ENCODE measurements at regions not wholly inside any gene's neighbourhood (a gene's known extent, or its start where the extent isn't known, plus 50 kb on each side); places are given as distances from the start of the nearest gene placed in this dataset.

GRCh38 chr3:106691476-106691875 is 685.8 kb upstream of the CCDC54 start:
- DNase-seq (ENCODE audit: low read depth in 2 of 2), result no peak

DNA sequence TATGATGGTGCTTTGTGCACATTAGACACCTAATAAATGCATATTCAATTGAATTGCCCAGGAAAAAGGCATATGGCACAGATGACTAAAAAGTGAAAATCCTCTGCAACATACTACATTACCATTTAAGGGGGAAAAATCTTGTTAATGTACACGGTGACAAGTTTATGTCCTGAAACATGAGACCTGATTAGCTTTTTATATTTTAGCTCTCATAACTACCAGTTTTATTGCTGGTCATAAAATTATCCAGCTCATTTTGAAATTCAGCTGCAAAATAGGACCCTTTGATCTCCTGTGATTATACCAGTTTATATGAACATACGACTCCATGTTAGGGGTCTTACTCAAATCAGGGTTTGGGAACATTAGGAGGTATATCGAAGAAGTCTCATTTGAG is 684.6 kb upstream of the CCDC54 start:
- no peak for DNase-seq (ENCODE audit: low read depth in 2 of 2)

DNA sequence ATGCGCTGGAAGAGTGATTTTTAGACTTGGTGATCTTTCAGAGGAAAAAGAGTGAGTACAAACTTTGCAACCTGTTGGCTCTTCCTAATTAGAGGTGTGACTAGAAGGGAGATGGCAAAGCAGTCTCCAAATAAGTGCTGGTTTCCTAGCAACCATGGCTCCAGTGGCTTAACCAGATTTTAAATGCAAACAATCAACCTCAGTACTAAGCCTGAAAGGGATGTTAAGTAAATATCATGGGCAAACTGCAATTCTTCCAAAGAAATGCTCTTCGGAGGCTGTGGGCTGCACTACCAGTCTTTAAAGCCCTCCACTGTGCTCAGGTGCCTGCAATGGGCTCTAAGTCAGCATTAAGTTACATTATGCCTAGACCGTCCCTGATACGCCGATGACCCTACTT is 678.1 kb upstream of the CCDC54 start:
- no peak for DNase-seq (ENCODE audit: low read depth in 2 of 2)

GRCh38 chr3:106700981-106701380 is 676.3 kb upstream of the CCDC54 start:
- DNase-seq (ENCODE audit: low read depth in 2 of 2), result no peak

GRCh38 chr3:106703524-106703923 is 673.7 kb upstream of the CCDC54 start:
- no peak for DNase-seq (ENCODE audit: low read depth in 2 of 2)

DNA sequence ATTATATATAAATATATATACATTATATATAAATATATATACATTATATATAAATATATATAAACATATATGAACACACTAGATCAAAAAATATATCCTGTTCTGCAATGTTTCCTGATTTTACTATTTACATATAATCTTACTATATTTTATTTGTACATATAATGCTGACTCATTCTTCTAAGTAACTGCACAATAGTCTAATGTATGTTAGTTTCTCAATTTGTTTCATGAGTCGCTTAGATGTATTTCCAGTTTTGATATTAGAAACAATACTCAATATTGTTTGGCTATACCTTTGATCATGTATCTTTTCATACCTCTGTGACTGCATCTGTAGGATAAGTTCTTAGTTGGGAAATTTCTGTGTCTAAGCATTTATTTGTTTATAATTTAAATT is 669.9 kb upstream of the CCDC54 start:
- DNase-seq (ENCODE audit: low read depth in 2 of 2), result no peak

- no peak for DNase-seq (ENCODE audit: low read depth in 2 of 2)
Measured at GRCh38 chr3:106710596-106710995, 666.6 kb upstream of the CCDC54 start.

DNA sequence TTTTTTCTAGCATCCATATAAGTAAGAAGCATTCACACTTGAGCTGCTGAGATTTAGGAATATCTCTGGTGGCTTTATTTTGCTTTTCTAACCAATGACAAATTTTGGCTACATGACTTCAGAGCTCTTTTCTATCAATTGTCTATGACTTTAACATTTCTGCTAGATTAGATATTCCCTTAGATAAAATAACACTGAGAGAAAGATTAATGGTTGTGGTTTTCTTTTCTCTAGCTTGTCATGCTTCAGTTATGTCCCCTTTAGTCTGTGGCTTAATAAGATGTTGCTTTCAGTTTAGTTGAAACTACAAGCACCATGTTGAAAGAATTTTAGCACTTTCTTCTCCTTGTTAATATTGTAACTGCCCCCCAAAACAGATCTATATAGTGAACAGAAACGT is 665.6 kb upstream of the CCDC54 start:
- DNase-seq (ENCODE audit: low read depth in 2 of 2), result no peak

- DNase-seq (ENCODE audit: low read depth in 2 of 2), result no peak
Measured at GRCh38 chr3:106714400-106714799, 662.8 kb upstream of the CCDC54 start.

DNA sequence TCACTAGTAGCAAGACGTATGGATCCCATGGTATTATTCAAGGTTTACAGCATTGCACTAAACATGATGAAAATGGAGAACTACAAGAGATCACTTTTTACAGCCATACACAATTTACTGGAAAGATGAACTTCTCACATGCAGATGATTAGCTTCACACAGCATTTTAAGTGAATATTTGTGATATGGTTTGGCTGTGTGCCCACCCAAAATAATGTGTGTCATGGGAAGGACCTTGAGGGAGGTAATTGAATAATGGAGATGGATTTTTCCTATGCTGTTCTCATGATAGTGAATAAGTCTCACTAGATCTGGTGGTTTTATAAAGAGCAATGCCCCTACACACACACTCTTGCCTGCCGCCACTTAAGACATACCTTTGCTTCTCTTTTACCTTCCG is 662.0 kb upstream of the CCDC54 start:
- no peak for DNase-seq (ENCODE audit: low read depth in 2 of 2)

DNA sequence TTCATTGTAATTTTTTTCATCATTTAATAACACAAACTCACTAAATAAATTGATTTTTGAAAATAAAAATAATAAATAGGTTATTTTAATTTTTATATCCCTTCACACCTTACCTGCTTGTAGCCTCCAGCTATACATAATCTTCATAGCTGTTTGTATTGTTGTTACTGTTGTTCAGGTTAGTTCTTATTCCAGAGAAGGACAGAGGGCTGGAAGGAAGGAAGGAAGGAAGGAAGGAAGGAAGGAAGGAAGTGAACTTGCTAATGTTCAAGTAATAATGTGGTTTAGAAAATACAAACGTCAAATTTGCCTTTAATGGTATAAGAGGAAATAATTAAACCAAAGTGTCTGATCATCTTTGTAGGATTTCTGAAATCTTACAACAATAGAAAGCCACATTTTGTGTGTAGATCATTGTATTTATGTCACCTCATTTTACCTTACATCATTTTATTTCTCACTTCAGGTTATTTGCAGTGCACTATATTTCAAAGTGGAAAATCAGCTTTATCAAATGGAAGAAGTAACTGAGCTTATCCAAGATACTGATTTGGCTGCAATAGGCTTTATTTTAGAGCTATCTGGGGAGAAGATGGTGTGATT is 660.0 kb upstream of the CCDC54 start:
- no peak for DNase-seq (ENCODE audit: low read depth in 2 of 2)

DNA sequence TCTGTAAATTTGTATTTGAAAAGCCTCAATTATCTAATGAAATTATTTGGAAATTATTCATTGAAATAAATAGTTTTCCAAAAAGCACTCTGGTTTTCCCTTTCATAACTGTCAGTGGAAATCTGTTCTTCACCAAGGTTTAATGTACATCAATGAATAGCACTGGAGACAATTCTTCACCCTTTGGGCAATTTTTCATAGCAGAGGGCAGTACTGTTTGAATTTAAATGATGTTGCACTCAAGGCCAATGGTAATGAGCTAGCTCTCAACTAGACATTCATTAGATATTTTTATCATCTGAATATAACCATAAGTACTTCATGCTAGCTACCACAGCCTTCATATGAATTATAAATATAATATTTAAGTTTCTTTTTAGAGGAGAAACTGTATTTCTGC is 658.2 kb upstream of the CCDC54 start:
- no peak for DNase-seq (ENCODE audit: low read depth in 2 of 2)

GRCh38 chr3:106719583-106719982 is 657.7 kb upstream of the CCDC54 start:
- no peak for DNase-seq (ENCODE audit: low read depth in 2 of 2)

- no peak for DNase-seq (ENCODE audit: low read depth in 2 of 2)
Measured at GRCh38 chr3:106720510-106720909, 656.7 kb upstream of the CCDC54 start.

GRCh38 chr3:106725566-106725965 is 651.7 kb upstream of the CCDC54 start:
- no peak for DNase-seq (ENCODE audit: low read depth in 2 of 2)

DNA sequence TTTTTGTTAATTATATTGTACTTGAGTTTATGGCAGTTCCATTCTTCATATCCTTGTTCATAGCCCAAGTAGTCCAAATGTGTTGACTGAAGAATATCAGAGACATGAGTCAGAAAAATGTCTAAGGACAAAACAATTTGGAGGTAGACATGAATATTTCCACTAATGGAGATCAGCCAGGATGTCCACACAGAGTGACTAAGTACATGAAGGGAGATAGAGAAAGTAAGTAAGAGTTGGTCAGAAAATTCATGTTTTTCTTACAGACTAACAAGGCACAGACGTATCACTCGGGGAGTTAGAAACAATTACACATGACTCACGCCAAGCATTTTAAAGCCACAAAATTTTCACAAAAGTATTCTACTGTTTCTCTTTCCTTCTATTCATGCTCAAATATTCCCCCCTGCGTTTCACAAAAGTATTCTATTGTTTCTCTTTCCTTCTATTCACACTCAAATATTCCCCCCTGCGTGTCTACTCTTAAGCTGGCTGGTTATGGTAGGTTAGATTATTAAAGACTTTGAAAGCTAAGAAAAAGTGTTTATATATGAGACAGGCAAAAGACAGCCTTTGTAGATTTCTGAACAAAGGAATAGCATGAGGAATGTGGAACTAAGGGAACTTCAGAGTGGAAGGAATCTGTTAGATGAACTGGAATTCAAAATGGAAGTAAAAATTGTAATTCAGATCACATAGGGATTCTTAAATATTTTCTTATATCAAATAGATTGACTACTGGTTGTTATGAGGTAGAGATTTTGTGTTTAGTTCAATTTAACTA is 648.7 kb upstream of the CCDC54 start:
- DNase-seq (ENCODE audit: low read depth in 2 of 2), result no peak

- no peak for DNase-seq (ENCODE audit: low read depth in 2 of 2)
Measured at GRCh38 chr3:106729481-106729880, 647.8 kb upstream of the CCDC54 start.

DNA sequence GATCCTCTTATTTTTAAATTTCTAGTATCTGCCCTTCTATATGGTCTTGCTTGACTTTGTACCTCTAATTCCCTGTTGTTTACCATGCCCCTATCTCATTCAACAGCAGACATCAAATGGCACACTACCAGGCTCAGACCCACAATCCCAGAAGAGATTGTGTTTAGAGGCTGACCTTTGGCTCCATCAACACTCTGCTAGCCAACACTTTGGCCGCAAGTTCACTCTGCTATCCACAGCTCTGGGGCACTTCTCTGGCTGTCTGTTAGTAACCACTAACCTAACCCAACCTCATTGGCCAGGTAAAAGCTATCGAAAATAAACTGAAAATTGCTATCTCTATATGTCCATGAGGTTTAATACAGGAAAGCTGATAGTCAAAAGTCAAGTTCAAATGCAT is 646.0 kb upstream of the CCDC54 start:
- DNase-seq (ENCODE audit: low read depth in 2 of 2), result no peak

DNA sequence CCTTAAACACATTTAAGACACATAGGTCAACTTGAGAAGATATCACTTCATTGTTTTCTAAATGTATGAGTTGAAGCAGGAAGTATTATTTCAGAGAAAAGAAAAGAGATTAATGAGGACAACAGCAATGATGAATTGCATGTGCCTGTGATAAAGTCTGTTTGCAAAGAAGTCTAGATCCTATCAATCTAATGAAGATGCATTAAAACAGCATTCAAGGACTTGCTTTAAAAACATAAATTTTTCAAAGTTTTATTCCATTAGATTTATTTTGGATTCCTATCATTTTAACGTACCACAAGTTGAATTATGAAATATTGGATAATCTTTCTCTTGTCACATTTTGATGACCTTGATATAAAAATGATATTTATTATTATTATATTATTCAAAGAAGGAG is 642.5 kb upstream of the CCDC54 start:
- no peak for DNase-seq (ENCODE audit: low read depth in 2 of 2)

DNA sequence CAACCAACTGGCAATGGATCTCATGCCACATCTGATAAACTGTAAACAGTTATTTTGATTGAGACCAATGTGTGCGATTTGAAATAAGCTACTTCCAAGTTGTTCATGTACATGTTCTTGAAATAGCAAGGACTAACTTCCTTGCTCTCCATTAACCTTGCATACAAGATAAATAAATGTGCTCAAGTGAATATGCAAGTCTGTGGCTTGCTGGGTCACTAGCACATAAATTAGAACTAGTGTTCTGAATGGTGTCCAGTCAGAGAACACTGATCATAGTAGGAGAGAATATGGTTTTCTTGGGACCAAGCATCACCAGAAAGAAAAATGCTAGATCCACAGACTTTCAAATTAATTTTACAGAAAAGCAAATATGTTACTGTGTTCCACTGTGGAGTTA is 640.0 kb upstream of the CCDC54 start:
- DNase-seq (ENCODE audit: low read depth in 2 of 2), result no peak

DNA sequence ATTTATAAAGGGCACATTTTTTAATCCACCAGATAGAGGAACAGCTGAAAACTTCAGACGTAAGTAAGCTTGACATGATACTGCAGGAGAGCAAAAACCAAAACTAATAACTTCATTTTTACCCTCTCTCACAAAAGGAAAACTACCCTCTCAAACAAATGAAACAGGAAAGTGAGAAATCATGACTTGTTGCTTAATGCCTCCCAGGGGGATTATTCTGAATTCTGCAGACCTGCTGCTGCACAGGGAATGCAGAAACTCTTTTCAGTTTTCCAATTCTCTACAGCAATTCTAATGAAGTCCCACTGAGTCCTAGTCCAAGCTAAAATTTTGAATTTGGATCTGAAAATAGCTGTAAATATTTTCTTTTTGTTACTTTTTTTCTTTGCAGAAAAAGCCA is 637.1 kb upstream of the CCDC54 start:
- no peak for DNase-seq (ENCODE audit: low read depth in 2 of 2)

GRCh38 chr3:106745344-106746168 is 631.7 kb upstream of the CCDC54 start:
- no peak for DNase-seq (ENCODE audit: low read depth in 2 of 2)

DNA sequence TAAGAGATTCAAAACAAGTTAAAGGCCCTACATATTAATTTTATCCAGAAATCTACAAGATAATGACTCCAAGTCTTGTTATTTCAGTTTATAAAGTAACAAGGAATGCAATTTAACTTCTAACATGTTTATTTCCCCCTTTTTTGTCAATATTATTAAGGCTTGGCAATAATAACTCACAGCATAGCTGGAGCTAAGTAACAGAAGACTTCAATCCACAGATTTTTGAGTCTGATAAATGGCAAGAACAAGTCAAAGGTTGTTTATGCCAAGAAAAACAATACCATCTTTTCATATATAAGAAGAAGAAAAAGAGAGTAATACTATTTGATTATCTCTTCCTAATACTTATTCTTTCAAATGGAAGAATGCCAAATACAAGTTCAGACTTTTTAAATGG is 631.0 kb upstream of the CCDC54 start:
- no peak for DNase-seq (ENCODE audit: low read depth in 2 of 2)
